ENCODE measurements at regions not wholly inside any gene's neighbourhood (a gene's known extent, or its start where the extent isn't known, plus 50 kb on each side); places are given as distances from the start of the nearest gene placed in this dataset.

GRCh38 chr4:45668128-45668527, 455.7 kb downstream of the GABRG1 start:
- no peak for TF ChIP-seq ZBTB33 (IDR thresholded peaks at IDR 0.05)
- TF ChIP-seq CTCF (IDR thresholded peaks at IDR 0.05; ENCODE audit: low read depth, low read length, missing input control) = no peak

All from liver (tissue), 2 donors.